Fibroblast of skin of left quadriceps (primary cell): ENCODE measurements at regions not wholly inside any gene's neighbourhood (a gene's known extent, or its start where the extent isn't known, plus 50 kb on each side); places are given as distances from the start of the nearest gene placed in this dataset.

Experiments used
- DNase-seq, 2 experiments: peaks; one replicate each; pipeline ENCODE4 v3.0.0-alpha.2; 2013; ENCODE audit warnings: low read depth in 2 of 2

DNA sequence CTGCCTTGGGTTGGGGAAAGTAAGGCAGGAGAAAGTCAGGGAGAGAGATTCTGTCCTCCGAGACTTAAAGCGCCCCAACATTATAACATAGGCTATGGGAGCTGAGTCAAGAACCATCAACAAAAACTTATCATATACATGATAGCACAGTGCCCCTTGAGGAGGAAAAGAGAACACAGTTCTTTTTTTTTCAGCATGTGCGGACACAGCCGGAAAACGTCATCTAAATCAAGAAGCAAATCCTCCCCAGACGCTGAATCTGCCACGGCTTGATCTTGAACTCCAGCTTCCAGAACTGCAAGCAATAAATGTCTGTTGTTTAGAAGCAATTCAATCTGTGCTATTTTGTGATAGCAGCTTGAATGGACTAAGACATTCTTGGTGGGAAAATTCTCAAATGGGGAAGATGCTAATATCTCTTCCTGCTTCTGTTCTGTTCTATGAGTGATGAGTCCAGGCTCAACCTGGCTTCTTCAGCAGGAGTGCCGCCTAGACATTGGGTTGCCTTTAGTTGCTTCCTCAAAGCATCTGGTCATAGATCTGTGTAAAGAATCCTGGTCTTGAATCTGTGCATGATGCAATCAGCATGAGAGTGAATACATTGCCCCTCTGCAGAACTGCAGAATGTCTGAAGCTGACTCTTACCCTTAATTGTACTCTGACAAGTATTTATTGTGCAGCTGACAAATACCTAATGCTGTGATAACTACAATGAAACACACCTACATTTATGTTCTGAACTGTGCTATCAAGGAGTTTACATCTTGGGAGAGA lies 549.8 kb upstream of the PRKX start:
- no peak for DNase-seq

DNA sequence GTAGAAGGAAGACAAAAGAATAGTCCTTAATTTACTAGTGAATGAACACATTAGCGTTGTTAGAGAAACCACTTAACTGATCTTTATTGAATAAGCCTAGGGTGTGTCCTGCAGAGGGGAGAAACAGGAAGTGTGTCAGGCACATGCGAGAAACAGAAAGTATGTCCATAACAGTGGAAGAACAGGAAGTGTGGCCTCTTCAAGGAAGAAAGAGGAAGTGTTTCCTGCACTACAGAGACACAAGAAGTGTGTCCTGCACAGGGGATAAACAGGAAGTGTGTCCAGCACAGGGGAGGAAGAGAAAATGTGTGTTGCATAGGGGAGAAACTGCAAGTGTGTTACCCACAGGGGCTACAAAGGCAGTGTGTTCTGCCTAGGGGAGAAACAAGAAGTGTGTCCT lies 539.6 kb upstream of the PRKX start:
- DNase-seq: no peak

DNA sequence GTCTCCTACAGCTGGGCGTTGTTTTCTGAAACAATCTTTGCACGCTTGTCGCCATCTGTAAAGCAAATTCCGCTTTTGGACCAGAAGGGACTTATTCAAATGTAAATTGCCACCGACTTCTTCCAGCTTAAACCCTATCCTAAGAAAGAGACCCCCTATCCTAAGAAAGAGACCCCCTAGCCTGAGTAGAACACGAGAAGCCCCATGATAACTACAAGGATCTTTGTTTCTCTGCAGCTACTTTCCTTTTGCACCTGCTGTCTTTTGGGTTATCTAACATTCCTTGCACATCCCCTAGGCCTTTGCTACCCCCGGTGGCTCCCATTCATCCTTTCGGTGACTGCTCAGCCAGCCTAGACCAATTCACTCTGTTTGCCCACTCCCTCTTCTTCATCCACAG lies 536.0 kb upstream of the PRKX start:
- DNase-seq: no peak

DNA sequence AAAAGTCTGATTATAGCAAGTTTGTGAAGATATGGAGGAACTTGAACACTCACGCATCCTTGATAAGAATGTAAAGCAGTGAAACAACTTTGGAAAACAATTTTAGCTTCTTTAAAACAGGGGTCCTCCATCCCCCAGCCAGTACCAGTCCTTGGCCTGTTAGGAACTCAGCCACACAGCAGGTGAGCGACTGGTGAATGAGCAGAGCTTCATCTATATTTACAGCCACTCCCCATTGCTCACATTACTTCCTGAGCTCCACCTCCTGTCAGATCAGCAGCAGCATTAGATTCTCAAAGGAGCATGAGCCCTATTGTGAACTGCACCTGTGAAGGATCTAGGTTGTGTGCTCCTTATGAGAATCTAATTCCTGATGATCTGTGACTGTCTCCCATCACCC lies 530.3 kb upstream of the PRKX start:
- no peak for DNase-seq

DNA sequence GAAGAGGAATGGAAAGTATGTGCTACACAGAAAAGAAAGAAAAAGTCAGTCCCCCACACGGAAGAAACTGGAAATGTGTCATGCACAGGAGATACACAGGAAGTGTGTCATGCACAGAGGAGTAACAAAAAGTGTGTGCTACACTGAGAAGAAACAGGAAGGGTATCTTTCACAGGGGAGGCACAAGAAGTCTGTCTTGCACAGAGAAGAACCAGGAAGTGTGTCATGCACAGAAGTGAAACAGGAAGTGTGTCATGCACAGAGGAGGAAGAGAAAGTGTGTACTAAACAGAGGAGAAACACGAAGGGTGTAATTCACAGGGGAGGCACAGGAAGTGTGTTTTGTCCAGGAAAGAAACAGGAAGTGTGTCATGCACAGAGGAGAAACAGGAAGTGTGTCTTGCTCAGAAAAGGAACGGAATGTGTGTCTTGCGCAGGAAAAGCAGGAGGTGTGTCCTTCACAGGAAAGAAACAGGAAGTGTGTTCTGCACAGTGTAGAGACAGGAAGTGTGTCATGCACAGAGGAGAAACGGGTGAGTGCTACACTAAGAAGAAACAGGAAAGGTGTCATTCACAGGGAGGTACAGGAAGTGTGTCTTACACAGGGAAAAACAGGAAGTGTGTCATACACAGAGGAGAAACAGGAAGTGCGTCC lies 527.2 kb upstream of the PRKX start:
- no peak for DNase-seq

DNA sequence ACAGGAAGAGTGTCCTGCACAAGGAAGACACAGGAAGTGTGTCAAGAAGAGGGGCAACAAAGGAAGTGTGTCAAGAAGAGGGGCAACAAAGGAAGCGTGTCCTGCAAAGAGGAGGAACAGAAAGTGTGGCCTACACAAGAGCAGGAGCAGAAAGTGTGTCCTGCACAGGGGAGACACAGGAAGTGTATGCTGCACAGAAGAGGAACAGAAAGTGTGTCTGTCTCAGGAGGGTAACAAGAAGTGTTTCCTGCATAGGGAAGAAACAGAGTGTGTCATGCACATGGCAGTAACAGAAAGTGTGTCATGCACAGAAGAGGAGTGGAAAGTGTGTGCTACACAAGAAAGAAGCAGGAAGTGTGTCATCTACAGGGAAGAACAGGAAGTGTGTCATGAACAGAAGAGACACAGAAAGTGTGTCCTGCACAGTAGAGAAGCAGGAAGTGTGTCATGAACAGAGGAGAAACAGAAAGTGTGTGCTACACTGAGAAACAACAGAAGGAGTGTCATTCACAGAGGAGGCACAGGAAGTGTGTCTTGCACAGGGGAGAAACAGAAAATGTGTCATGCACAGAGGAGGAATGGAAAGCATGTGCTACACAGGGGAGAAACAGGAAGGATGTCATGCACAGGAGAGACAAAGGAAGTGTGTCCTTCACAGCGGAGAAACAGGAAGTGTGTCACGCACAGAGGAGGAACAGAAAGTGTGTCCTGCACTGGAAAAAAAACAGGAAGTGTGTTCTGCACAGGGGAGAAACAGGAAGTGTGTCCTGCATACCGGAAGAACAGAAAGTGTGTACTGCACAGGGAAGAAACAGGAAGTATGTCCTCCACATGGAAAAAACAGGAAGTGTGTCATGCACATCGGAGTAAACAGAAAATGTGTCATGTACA lies 526.4 kb upstream of the PRKX start:
- no peak for DNase-seq

DNA sequence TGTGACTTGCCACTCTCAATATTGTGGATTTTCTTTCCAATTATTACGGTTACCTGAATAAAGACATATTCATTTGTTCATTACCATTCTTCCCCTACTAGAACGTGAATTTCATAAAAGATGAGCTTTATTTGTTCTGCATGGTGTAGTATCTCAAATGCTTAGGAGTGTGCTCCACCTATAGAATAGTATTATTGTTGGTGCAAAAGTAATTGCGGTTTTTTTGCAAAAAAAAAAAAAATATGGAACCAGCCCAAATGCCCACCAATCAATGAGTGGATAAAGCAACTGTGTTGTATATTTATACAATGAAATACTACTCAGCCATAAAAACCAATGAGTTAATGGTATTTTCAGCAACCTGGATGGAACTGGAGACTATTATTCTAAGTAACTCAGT lies 525.5 kb upstream of the PRKX start:
- DNase-seq: no peak

DNA sequence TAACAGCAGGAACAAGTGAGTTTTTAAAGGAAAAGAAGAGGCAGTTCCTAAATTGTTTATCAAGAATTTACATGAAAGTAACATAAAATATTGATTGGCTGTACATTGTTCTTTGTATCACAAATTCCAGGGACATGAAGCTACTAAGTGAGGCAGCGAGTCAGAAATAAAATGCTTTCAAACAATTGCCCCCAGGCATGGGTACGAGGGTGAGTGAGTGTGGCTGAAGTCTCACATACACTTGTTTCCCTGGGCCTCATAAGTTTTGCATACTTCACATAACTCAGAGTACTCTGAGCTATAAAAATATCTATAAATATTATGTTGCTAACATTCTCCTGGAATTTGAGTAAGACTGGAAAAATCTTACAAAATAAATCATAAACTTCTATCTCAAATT lies 511.6 kb upstream of the PRKX start:
- no peak for DNase-seq

DNA sequence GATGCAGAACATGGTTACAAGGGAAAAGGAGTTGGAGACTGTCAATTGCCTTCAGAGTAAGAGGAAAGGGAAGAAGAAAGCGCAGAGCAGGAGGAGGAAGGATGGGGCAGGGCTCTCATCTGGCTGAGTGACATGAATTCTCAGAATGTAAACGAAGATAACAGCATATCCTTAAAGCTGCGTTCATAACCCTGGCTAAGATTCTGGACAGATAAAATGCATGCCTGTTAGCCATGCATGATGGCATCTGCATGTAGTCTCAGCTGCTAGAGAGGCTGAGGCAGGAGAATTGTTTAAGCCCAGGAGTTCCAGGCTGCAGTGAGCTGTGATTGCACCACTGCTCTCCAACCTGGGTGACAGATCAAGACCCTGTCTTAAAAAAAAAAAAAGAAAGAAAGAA lies 493.5 kb upstream of the PRKX start:
- no peak for DNase-seq

DNA sequence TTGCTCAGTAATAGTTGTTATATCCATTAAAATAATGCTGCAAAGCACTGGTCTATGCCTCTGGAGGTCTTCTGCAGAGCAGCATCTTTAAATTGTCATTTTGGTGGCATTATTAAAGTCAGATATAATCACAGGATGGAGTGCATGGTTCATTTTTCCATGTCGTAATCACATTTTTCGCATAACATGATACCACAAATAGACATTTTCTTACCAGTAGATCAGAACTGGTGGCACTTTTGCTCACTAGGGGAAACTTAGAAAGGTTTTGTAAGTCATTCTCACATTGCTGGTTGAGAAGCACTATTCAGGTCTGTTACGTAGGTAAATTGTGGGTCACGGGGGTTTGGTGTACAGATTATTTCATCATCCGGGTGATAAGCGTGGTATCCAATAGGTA lies 484.5 kb upstream of the PRKX start:
- DNase-seq: no peak

DNA sequence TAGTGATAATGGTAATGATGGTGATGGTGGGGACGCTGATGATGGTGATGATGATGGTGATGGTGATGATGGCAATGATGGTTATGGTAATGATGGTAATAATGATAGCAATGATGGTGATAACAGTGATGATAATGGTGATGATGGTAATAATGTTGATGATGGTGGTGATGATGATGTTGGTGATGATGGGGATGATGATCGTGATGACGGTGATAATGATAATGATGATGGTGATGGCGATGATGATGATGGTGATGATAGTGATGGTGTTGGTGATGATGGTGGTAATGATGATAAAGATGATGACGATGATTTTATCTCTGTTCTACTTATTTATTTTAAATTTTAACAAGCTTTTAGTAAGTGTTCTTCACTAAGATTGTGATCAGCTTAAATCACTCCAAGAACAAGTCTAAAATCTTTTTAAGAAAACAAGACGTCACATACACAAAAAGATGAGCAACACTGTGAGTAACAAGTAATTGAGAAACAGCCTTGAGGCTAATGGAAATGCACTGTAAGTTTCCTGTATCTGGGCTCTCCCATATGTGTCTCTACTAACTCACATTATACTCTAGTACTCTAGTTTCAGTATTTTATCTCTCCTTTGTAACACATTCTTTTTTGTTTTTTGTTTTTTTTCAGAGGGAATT lies 480.2 kb upstream of the PRKX start:
- DNase-seq: no peak

DNA sequence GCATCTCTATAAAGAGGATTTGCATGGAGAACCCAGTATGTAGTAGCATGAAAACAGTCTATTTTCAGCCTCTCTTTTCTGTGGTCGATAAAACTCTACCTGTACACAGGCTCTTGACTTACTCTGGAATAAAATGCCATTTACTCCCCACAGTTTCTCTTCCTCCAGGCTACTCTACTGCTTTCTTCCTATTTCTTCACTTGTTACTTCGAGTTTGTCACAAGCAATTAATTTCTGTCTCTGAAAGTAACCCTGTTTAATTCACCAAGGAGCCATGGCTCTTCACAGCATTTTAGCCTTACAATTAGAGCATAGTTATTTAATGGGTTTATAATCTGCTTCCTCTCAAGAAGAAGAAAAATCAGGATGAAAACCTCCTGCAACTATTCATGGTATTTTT lies 472.9 kb upstream of the PRKX start:
- DNase-seq: no peak

DNA sequence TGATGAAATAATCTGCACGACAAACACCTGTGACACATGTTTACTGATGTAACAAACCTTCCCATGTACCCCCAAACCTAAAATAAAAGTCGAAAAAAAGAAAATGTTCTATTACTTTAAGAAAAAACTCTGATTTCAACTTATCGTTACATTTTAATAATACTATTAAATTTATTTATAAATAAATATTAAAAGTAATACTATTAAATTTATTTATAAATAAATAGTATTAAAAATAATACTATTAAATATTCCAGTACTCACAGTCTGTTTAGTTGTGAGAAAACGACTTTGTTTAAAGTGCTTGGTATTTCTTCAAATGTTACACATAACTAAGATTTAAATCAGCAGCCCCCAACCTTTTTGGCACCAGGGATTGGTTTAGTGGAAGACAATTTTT lies 471.6 kb upstream of the PRKX start:
- DNase-seq: no peak

DNA sequence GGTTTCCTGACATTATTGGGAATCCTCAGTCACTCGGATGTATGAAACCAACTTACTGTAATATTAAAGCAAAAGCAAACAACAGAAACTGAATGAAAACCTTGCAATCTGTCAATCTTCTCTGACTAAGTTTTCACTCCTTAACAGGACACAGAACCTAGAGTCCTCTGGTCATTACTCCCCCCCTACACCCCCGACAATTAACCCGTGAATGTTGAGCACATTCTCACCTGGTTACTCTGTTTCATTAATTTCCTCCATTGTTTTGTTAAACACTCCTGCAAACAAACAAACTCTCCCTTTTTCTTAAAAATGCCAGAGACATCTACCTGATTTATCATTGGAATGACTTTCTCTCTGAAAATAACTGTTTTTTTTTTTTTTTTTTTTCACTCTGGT lies 469.0 kb upstream of the PRKX start:
- DNase-seq: no peak

DNA sequence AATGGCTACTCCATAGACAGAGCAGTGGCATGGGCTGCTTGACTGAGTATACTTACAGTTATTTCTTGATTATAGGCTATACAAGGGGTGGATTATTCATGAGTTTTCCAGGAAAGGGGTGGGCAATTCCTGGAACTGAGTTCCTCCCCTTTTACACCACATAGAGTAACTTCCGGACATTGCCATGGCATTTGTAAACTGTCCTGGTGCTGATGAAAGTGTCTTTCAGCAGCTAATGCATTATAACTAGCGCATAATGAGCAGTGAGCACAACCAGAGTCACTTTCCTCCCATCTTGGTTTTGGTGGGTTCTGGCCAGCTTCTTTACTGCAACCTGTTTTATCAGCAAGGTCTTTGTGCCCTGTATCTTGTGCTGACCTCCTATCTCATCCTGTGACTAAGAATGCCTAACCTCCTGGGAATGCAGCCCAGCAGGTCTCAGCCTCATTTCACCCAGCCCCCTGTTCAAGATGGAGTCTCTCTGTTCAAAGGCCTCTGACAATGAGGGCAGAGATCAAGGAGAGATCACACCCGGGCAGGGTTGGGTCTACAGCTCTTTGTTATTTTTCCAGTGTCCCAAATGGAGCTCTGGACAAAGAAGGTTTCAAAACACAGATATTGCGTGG lies 468.4 kb upstream of the PRKX start:
- no peak for DNase-seq

DNA sequence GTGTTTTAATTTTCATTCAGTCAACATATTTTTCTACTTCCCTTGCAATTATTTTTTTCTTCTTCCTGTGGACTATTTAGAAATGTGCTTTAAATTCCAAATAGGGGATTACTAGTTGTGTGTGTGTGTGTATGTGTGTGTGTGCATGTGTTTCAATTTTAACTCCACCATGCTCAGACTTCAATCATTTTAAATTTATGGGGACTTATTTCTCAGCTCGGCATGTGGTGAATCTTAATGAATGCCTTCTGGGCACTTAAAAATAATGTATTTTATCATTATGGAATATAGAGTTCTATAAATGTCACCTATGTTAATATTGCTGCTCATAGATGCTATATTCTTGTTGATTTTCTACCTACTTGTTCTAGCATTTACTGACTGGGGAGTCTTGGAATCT lies 465.6 kb upstream of the PRKX start:
- no peak for DNase-seq

DNA sequence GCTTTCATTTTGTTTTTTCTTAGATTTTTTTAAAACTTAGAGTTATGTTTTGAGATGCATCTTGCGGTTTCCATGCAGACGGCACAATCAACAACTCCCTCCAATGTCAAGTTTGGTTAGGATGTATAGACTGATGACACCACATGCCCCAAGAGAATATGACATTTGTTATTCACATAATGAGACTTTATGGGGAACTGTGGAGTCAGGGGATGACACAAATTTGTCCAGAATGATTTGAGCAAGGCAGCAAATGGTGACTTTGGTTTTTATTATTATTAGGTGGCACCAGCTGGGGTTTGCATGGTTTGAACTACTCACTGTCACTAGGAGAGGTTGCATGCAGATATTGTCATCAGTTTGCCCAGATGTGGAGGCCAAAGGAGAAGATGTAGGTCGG lies 461.8 kb upstream of the PRKX start:
- DNase-seq: no peak

DNA sequence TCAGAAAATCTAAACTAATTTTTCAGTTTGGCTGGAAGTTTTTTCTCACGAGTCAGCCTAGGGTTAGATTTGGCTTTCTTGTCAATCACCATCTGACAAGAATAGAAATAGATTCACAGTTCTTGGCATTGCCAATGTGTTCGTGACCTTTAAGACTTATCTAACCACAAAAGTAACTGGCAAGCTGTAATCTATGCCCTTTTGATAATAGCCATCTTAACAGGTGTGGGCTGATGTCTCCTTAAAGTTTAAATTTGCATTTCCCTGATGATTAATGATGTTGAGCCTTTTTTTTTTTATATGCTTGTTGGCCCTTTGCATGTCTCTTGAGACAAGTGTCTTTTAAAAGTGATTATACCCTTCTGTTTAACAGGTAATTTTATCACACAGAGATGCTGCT lies 460.3 kb upstream of the PRKX start:
- no peak for DNase-seq

DNA sequence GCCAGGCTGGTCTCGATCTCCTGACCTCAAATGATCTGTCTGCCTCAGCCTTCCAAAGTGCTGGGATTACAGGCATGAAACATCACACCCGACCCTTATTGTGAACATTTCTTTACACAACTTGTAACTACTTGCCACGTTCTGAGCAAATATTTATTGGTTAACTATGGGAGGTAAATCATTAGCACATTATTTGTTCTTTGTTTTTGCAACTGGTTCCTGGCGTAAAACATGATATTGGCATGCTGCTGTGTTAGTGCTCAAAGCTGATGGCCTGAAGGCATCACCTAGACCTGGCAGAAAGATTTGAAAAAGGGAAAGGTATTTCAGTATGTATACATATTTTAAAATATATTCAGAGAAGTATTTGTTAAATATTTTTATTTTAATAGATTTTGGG lies 438.3 kb upstream of the PRKX start:
- DNase-seq: no peak

DNA sequence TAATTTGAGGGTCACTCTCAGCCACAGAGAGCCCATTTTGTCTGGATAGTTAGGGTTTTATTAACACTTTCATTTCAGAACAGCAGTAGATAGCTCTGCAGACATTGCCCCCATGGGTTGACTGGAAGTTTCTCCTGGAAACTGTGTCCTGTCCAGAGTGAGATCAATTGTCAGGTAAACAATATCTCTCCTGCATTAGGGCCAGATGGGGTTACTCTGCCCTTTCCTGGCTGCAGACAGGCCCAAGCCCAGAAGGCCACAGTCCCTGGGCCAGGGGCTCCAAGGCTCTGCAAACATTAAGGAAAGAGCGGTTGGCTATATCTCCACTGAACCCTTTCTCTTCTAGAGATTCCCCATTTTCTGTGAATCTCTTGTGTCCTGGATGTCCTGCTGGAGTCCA lies 436.8 kb upstream of the PRKX start:
- no peak for DNase-seq

DNA sequence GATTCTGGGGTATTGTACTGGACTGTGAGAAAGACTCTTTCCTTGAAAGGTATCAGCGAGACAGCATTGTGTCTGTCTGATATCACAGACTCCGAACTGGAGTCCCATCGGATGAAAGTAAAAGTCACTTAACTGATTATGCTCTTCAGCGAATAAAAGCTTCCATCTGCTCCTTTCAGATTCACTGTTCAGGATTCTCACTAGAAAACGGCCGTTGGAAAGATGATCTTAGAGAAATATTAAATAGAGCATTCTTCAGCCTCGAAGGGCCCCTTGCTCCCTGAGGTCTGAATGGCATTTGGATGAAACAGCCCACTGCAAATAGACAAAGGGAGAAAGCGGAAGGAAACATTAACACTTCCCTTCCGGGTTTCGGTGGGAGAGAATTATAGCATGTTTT lies 416.2 kb upstream of the PRKX start:
- DNase-seq: no peak
